WI38 (cell line): ENCODE measurements at regions not wholly inside any gene's neighbourhood (a gene's known extent, or its start where the extent isn't known, plus 50 kb on each side); places are given as distances from the start of the nearest gene placed in this dataset.

Source experiments
- H3K4me3 ChIP-seq: 2 replicates; pipeline ENCODE4 v1.5.1; 2011; ENCODE audit warnings: low read depth, mild to moderate bottlenecking, control low read depth, low read length
- TF ChIP-seq, protein P1 (sequence below): IDR thresholded peaks from 2 replicates; pipeline ENCODE4 v1.5.1; 2012; ENCODE audit warnings: low read depth, mild to moderate bottlenecking, control low read depth, low read length

DNA sequence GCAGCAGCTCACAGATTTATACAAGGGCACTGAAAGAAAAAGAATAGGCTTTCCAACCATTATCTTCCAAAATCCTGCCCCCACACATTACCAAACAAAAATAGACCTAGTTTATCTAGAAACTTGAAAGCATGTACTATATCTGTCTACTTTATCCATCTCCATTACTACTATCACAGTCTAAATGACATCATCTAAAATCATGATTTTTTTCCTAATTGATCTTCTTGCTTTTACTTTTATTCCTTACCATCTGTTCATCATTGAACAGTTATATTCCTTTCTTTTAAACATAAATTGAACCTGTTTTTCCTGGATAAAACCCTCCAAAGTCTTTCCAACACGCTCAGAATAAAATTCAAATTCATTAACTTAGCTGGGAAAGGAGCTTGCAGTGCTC lies 414.7 kb downstream of the KCTD12 start:
- TF ChIP-seq, protein P1, sequence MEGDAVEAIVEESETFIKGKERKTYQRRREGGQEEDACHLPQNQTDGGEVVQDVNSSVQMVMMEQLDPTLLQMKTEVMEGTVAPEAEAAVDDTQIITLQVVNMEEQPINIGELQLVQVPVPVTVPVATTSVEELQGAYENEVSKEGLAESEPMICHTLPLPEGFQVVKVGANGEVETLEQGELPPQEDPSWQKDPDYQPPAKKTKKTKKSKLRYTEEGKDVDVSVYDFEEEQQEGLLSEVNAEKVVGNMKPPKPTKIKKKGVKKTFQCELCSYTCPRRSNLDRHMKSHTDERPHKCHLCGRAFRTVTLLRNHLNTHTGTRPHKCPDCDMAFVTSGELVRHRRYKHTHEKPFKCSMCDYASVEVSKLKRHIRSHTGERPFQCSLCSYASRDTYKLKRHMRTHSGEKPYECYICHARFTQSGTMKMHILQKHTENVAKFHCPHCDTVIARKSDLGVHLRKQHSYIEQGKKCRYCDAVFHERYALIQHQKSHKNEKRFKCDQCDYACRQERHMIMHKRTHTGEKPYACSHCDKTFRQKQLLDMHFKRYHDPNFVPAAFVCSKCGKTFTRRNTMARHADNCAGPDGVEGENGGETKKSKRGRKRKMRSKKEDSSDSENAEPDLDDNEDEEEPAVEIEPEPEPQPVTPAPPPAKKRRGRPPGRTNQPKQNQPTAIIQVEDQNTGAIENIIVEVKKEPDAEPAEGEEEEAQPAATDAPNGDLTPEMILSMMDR = no peak

DNA sequence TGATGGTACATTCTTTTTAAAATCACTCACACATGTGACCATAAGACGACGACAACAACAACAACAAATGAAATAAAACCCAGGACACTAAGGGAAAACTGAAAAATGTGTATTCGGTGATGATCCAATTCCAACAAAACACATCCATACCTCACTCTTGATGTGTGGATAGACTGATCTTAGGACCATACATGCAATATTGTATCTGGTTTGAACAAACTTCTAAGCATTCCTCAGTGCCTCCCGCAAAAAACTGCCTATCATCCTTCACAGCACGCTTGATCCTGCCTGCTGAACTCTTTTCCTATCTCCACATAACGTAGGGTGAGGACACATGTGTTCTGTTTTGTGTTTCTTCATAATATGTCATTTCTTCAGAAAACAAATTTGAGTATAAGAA lies 415.2 kb downstream of the KCTD12 start:
- H3K4me3 ChIP-seq = no peak overlapping the region
- TF ChIP-seq, protein P1 = no peak

More for the DNA sequence above, 414.7 kb downstream of the KCTD12 start:
- no peak overlapping the region for H3K4me3 ChIP-seq

DNA sequence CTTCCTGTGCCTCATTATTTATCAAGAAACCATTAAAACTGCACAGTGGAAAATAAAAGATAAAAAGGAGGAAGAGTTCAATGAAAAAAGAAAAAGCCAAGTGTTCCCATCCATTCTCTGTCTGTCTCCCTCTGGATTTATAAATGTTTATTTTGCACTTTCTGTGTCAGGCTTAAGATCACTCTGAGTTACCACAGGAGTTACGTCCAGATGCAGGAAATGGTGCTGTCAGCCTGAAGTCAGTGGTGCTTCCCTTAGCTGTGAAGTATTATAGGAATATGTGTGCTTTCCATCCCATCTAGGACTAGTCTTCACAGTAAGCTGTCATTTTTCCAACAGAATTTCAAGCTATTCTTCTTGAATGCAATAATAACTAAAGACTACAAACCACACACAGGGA lies 420.2 kb downstream of the KCTD12 start:
- TF ChIP-seq, protein P1 = no peak
- no peak overlapping the region for H3K4me3 ChIP-seq

DNA sequence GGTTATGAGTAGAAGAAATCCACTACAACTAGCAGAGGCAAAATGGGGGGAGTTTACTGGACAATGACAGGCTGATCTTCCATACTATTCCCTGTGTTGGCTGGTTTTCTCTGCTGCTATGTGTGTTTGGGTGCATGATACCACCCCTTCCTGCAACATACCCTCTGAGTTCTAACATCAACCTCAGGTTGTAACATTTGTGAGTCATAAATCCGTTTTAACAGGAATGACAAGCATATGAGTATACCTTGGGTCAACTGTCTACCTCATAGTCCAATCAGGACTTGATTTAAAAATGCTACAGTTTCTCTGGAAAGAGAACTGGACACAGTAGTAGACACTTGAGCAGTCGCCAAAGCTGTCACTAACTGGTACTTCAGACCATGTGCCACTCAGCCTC lies 422.9 kb downstream of the KCTD12 start:
- no peak overlapping the region for H3K4me3 ChIP-seq
- TF ChIP-seq, protein P1 = no peak

DNA sequence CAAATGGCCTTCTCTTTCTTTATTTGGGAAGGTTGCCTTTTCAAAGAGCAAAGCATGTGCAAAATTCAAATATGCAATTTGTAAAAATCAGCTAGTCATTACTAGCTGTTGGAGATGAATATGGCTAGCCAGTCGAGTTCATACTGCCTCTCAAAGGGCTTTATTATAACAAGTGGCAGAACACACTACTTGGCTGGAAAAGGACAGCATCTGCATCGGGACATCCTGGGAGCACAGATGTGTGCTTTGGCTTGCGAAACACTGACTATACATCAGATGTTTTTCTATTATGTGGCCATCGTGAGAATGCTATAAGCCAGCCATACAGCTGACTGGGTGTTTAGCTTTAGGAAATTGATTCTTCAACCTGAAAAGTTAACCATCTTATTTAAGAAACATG lies 424.2 kb downstream of the KCTD12 start:
- TF ChIP-seq, protein P1 = no peak

DNA sequence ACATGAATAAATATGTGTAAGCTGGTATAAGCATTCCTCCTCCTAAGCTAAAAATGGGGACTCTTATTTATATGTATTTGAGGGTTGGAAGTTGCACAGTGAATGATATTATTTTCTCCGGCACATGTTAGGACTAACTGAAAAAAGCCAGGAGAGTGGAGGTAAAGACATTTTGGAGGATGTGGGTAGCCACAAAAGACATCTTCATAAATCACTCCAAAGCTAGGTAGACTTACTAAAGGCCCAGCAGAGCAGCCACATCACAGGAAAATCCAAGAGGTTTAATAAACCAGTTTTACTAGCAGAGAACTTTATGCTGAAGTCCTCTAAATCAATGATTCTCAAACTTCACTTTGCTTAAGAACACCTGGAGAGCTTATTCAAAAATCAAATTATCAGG lies 424.7 kb downstream of the KCTD12 start:
- TF ChIP-seq, protein P1 = no peak
- H3K4me3 ChIP-seq = no peak overlapping the region

More for the DNA sequence above, 424.2 kb downstream of the KCTD12 start:
- no peak overlapping the region for H3K4me3 ChIP-seq

DNA sequence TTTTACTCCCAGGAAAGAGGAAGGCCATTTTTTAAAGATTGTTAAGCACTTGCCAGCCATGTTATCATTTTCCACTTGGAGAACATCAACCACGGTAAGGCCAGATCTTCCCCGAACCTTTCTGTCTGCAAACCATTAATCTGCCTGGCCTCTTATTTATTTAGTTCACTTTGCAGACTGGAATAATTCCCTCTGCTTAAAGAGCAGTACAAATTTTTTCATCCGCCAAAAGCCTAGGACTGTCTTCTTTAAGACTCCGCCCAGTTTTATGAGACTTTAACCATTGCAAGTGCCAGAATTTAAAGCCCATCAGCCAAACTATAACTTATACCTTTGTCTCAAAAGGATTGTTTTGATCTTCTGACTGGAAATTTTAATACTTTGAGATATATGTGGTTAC lies 426.3 kb downstream of the KCTD12 start:
- H3K4me3 ChIP-seq = no peak overlapping the region
- TF ChIP-seq, protein P1 = no peak
